HL-60 (cell line): ENCODE measurements at regions not wholly inside any gene's neighbourhood (a gene's known extent, or its start where the extent isn't known, plus 50 kb on each side); places are given as distances from the start of the nearest gene placed in this dataset.

Experiments
- REST ChIP-seq: IDR thresholded peaks from 2 replicates; pipeline ENCODE4 v1.6.1; 2012; ENCODE audit warnings: low read depth; ENCODE audit not compliant: insufficient replicate concordance
- TF ChIP-seq, protein P1 (sequence below): IDR thresholded peaks from one replicate; pipeline ENCODE4 v1.5.1; 2011; ENCODE audit warnings: low read length, control low read depth, inconsistent platforms; ENCODE audit not compliant: insufficient read depth

DNA sequence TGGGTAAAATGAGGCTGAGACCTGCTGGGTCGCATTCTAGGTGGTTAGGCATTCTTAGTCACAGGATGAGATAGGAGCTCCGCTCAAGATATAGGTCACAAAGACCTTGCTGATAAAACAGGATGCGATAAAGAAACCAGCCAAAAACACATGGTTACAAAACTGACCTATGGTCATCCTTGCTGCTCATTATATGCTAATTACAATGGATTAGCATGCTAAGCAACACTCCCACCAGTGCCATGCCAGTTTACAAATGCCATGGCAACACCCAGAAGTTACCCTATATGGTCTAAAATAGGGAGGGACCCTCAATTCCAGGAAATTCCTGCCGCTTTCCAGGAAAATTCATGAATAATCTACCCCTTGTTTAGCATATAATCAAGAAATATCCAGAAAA is 132.4 kb downstream of the BRMS1L start:
- TF ChIP-seq, protein P1, sequence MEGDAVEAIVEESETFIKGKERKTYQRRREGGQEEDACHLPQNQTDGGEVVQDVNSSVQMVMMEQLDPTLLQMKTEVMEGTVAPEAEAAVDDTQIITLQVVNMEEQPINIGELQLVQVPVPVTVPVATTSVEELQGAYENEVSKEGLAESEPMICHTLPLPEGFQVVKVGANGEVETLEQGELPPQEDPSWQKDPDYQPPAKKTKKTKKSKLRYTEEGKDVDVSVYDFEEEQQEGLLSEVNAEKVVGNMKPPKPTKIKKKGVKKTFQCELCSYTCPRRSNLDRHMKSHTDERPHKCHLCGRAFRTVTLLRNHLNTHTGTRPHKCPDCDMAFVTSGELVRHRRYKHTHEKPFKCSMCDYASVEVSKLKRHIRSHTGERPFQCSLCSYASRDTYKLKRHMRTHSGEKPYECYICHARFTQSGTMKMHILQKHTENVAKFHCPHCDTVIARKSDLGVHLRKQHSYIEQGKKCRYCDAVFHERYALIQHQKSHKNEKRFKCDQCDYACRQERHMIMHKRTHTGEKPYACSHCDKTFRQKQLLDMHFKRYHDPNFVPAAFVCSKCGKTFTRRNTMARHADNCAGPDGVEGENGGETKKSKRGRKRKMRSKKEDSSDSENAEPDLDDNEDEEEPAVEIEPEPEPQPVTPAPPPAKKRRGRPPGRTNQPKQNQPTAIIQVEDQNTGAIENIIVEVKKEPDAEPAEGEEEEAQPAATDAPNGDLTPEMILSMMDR, result no peak
- no peak for TF ChIP-seq REST
